Tibial artery (tissue), 4 donors: ENCODE measurements at regions not wholly inside any gene's neighbourhood (a gene's known extent, or its start where the extent isn't known, plus 50 kb on each side); places are given as distances from the start of the nearest gene placed in this dataset.

Experiments used
- DNase-seq, 2 donors: peaks; one replicate each; pipeline ENCODE4 v3.0.0-alpha.2; 2019
- H3K27ac ChIP-seq, 2 donors: fragments of 200-600 bp; sonication (generic) in 1 of 2; 1 replicate in 1 of 2; 2 replicates in 1 of 2; pipeline ENCODE4 v1.5.1; 2018 to 2019; ENCODE audit warnings: mild to moderate bottlenecking in 1 of 2
- H3K27me3 ChIP-seq, 2 donors: fragments of 200-600 bp; sonication (generic) in 1 of 2; one replicate each; pipeline versions ENCODE4 v1.5.1 to v1.6.0; 2016 to 2019
- H3K36me3 ChIP-seq, 3 donors: fragments of 200-600 bp; sonication (generic) in 2 of 3; one replicate each; pipeline ENCODE4 v1.5.1; 2016 to 2019; ENCODE audit warnings: mild to moderate bottlenecking in 2 of 3
- H3K4me1 ChIP-seq, 4 donors: fragments of 200-600 bp; sonication (generic) in 2 of 4; 1 replicate in 3 of 4; 2 replicates in 1 of 4; pipeline ENCODE4 v1.5.1; 2016 to 2019
- H3K4me3 ChIP-seq, 2 donors: fragments of 200-600 bp; sonication (generic) in 1 of 2; 1 replicate in 1 of 2; 2 replicates in 1 of 2; pipeline ENCODE4 v1.5.1; 2018 to 2019; ENCODE audit warnings: mild to moderate bottlenecking in 2 of 2
- H3K9me3 ChIP-seq, 3 donors: fragments of 200-600 bp; sonication (generic) in 1 of 3; one replicate each; pipeline ENCODE4 v1.5.1; 2016 to 2019
- intact Hi-C: fragments of 100-400 bp; cut with DNase I; formaldehyde crosslinking; loops from one replicate; pipeline ENCODE4 v1.15.0; 2023; ENCODE audit warnings: low total_unique reads
- TF ChIP-seq, protein P1 (sequence below), 2 experiments: fragments of 200-600 bp in 1 of 2; fragments of 450-650 bp in 1 of 2; IDR thresholded peaks; one replicate each; pipeline ENCODE4 v1.5.1; 2017 to 2019; ENCODE audit warnings: antibody characterized with exemption in 2 of 2, mild to moderate bottlenecking in 1 of 2, moderate library complexity in 1 of 2

DNA sequence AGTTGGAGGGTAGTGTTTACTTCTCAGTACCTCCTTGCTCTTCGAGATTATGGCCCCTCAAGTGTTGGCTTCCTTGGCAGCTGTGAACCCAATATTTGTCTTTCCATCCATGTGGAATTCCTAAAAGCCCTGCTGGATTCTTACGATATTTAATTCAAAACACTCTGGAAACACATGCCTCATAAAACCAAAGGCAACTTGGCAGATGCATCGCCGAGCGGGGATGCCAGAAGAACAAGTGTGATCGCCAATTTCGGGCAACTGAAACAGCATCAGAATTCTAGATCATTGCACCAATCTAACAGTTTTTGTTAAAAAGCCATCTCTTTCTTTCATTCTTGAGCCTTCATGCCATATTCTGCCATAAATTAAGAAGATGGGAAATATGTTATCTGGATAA, 934.4 kb downstream of the AACS start:
- Histone ChIP-seq H3K4me1 (no peaks in the 10 kb centered on the region), H3K36me3 (no peaks in the 10 kb centered on the region), H3K27ac (no peak overlapping the region), H3K4me3 (no peak overlapping the region), H3K9me3 (peaks cover 9 to 17% (median 11%) of the 10 kb centered on the region in 3 donors), H3K27me3 (no peaks in the 10 kb centered on the region)
- intact Hi-C loops, result no loop called here
- DNase-seq, result no peak
- TF ChIP-seq, protein P1, sequence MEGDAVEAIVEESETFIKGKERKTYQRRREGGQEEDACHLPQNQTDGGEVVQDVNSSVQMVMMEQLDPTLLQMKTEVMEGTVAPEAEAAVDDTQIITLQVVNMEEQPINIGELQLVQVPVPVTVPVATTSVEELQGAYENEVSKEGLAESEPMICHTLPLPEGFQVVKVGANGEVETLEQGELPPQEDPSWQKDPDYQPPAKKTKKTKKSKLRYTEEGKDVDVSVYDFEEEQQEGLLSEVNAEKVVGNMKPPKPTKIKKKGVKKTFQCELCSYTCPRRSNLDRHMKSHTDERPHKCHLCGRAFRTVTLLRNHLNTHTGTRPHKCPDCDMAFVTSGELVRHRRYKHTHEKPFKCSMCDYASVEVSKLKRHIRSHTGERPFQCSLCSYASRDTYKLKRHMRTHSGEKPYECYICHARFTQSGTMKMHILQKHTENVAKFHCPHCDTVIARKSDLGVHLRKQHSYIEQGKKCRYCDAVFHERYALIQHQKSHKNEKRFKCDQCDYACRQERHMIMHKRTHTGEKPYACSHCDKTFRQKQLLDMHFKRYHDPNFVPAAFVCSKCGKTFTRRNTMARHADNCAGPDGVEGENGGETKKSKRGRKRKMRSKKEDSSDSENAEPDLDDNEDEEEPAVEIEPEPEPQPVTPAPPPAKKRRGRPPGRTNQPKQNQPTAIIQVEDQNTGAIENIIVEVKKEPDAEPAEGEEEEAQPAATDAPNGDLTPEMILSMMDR (IDR thresholded peaks at IDR 0.05), result no peak

DNA sequence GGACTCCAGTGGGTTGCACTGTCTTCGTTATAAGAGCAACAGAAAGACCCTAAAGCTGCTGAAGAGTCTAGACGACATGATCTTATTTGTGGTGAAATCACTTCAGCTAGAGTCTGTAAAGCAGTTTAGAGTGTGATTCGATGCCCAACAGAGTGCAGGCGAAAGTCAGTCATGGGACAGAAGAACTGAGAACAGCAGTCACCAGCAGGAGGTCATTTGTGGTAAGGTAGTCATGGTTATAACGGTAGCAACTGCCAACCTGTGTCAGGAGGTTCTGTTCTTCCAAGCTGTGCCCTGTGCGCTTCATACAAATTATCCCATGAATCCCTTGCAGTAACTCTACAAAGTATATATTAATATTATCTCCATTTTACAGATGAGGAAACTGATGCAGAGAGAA, 954.1 kb downstream of the AACS start:
- Histone ChIP-seq H3K4me1 (no peaks in the 10 kb centered on the region), H3K4me3 (no peak overlapping the region), H3K36me3 (no peaks in the 10 kb centered on the region), H3K9me3 (peaks cover 0 to 16% (median 4%) of the 10 kb centered on the region in 3 donors), H3K27me3 (no peaks in the 10 kb centered on the region), H3K27ac (no peak overlapping the region)
- TF ChIP-seq, protein P1 (IDR thresholded peaks at IDR 0.05), result no peak
- intact Hi-C loops, result no loop called here
- DNase-seq, result no peak

DNA sequence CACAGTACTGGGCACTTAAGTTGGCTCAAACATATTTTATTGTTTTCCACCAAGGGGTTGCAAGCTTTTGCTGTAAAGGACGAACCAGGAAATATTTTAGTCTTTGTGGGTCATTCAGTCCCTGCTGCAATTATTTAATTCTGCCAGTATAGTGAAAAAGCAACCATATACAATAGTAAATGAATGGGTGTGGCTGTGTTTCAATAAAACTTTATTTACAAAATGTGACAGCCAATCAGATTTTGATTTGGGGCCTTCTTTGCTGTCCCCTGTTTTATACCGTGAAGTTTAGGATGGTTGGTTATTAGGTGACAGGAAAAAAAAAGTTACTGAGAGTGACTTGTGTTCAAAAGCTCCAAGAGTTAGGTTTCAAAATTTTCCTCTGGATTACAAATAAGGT, 956.4 kb downstream of the AACS start:
- TF ChIP-seq, protein P1 (IDR thresholded peaks at IDR 0.05), result no peak
- DNase-seq, result no peak
- no peak overlapping the region for H3K4me3 ChIP-seq
- intact Hi-C loops, result no loop called here
- no peaks in the 10 kb centered on the region for H3K27me3 ChIP-seq
- no peaks in the 10 kb centered on the region for H3K36me3 ChIP-seq
- peaks cover 0 to 16% (median 4%) of the 10 kb centered on the region in 3 donors for H3K9me3 ChIP-seq
- H3K4me1 ChIP-seq, result no peaks in the 10 kb centered on the region
- no peak overlapping the region for H3K27ac ChIP-seq

DNA sequence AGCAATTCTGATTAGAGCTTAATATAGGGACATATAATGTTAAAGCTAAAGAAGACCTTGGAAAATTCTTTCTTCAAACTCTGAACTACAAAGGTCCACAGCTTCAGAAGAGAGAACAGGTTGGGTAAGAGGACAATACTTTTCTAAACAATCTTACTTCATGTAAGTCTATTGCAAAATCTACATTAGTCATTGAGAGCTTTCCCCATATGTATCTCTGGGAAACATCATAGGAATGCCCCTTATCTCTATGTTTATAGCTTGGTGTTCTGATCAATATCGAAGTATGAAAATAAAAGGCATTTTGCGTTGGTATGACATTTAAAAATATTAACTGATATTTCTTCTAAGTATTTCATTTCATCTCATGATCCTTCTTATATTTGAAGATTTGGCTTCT, 962.6 kb downstream of the AACS start:
- Histone ChIP-seq H3K9me3 (no peaks in the 10 kb centered on the region), H3K36me3 (no peaks in the 10 kb centered on the region), H3K4me1 (no peaks in the 10 kb centered on the region), H3K27me3 (no peaks in the 10 kb centered on the region), H3K4me3 (no peak overlapping the region), H3K27ac (no peak overlapping the region)
- intact Hi-C loops, result no loop called here
- no peak for DNase-seq
- TF ChIP-seq, protein P1 (IDR thresholded peaks at IDR 0.05), result no peak

DNA sequence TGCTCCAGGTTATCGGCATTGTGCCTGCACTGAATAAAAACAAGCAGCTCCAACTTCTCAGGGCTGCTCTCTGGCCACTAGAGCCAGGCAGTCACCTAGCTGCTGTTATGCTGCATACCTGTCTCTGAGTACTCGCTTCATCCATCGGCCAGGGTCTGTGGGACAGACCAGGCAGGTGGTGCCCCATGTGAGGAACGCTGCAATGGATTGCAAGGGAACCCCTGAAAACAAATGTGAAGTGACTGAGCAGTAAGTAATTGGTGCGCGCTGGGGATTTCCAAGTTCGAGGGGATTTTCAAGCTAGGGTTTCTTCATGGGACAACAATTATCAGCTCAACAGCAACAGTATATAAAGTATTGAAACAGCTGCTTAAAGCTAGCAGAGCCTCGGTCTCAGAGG, 965.3 kb downstream of the AACS start:
- Histone ChIP-seq H3K27ac (no peak overlapping the region), H3K27me3 (no peaks in the 10 kb centered on the region), H3K36me3 (no peaks in the 10 kb centered on the region), H3K9me3 (no peaks in the 10 kb centered on the region), H3K4me3 (no peak overlapping the region), H3K4me1 (no peaks in the 10 kb centered on the region)
- intact Hi-C loops, result no loop called here
- no peak for DNase-seq
- TF ChIP-seq, protein P1 (IDR thresholded peaks at IDR 0.05), result no peak

DNA sequence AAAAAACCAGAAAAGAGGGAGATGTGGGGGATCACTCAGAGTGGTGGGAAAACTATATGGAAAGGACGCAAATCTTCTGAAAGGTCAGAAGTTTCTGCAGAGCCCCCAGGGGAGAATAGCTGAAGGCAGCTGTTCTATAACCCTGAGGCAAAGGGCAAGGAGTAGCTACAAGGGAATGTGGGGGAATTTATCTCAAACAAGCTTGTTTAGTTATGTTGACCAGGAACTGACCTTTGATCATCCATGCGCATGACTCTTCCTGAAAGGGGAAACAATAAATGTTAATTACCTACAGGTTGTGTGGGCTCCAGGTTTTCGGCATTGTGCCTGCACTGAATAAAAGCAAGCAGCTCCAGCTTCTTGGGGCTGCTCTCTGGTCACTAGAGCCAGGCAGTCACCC, 968.5 kb downstream of the AACS start:
- Histone ChIP-seq H3K27me3 (no peaks in the 10 kb centered on the region), H3K4me1 (no peaks in the 10 kb centered on the region), H3K27ac (no peak overlapping the region), H3K4me3 (no peak overlapping the region), H3K36me3 (no peaks in the 10 kb centered on the region), H3K9me3 (no peaks in the 10 kb centered on the region)
- TF ChIP-seq, protein P1 (IDR thresholded peaks at IDR 0.05), result no peak
- intact Hi-C loops, result no loop called here
- no peak for DNase-seq
